ENCODE measurements at regions not wholly inside any gene's neighbourhood (a gene's known extent, or its start where the extent isn't known, plus 50 kb on each side); places are given as distances from the start of the nearest gene placed in this dataset.

DNA sequence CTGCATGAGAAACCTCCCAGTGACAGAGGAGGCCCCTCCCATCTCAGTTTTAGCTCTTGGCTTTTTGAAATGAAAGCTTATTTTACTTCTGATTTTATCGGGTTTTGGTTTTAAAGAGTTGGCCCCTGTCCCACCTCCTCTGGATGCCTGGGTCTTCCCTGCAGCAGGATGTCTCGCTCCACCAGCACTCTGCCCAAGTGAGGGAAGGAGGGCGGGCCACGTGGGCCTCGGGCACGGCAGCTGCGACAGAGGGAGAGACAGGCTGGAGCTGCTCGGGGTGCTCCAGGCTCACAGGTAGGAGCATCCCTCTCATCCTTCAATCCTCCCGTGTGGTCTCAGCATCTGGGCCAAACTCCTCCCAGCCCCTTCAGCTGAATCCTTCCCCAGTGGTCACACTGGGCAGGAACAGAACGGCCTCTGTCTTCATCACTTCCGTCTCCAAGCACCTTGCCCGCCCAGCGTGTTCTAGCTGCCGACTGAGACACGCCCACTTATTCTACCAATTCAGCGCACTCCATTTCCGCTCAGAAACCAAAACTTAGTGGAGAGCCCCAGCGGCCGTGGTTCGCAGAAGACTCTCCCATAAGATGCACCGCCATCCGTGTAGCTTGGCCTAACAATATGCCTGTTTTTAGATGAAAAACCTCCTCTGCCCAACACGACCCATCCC, 222.9 kb downstream of the GLRX3 start:
- H2AK5ac ChIP-seq (ENCODE audit: low read length, severe bottlenecking), result no peak overlapping the region
- H3K18ac ChIP-seq (ENCODE audit: low read depth in 1 of 2, low read length in 2 of 2), result no peak overlapping the region
- no peak overlapping the region for H4K8ac ChIP-seq (ENCODE audit: low read length)
- H3K9ac ChIP-seq (ENCODE audit: low read length), result no peak overlapping the region
- H3K27me3 ChIP-seq (ENCODE audit: control insufficient read depth in 1 of 2, insufficient read depth in 1 of 2, low read length in 2 of 2), result no peaks in the 10 kb centered on the region
- no peak overlapping the region for H2BK120ac ChIP-seq (ENCODE audit: low read depth, low read length)
- DNase-seq, result no peak
- H3K4me2 ChIP-seq (ENCODE audit: low read length, poor library complexity, severe bottlenecking), result no peak overlapping the region
- no peaks in the 10 kb centered on the region for H3K9me3 ChIP-seq (ENCODE audit: control insufficient read depth, low read length)
- no peak overlapping the region for H2AFZ ChIP-seq (ENCODE audit: low read depth, low read length)
- H3K36me3 ChIP-seq (ENCODE audit: control insufficient read depth in 1 of 2, insufficient read depth in 2 of 2, low read depth in 1 of 2, low read length in 2 of 2), result no peaks in the 10 kb centered on the region
- H3K27ac ChIP-seq (ENCODE audit: low read length, poor library complexity, severe bottlenecking), result no peak overlapping the region
- H3K14ac ChIP-seq (ENCODE audit: low read length in 2 of 2), result no peak overlapping the region
- no peak overlapping the region for H3K4ac ChIP-seq (ENCODE audit: low read depth in 1 of 2, low read length in 2 of 2)
- 83% methylated on average over 22 of the region's 23 CpGs for WGBS
- H4K91ac ChIP-seq (ENCODE audit: low read length), result no peak overlapping the region
- H3K4me3 ChIP-seq (ENCODE audit: insufficient read depth in 1 of 2, low read depth in 1 of 2, low read length in 2 of 2), result no peak overlapping the region
- no peak overlapping the region for H2BK15ac ChIP-seq (ENCODE audit: low read depth, poor library complexity, severe bottlenecking)
- H3K79me1 ChIP-seq (replicated peaks; ENCODE audit: low read length, poor library complexity, severe bottlenecking), result no peaks in the 10 kb centered on the region
- no peak overlapping the region for H3K23ac ChIP-seq (ENCODE audit: low read length in 2 of 2)
- no peak overlapping the region for H2BK5ac ChIP-seq (ENCODE audit: low read depth, low read length, poor library complexity, severe bottlenecking)
- no peaks in the 10 kb centered on the region for H3K4me1 ChIP-seq (ENCODE audit: control insufficient read depth, insufficient read depth, low read depth, low read length)
- no peak overlapping the region for H2BK12ac ChIP-seq (ENCODE audit: low read length in 2 of 2)

DNA sequence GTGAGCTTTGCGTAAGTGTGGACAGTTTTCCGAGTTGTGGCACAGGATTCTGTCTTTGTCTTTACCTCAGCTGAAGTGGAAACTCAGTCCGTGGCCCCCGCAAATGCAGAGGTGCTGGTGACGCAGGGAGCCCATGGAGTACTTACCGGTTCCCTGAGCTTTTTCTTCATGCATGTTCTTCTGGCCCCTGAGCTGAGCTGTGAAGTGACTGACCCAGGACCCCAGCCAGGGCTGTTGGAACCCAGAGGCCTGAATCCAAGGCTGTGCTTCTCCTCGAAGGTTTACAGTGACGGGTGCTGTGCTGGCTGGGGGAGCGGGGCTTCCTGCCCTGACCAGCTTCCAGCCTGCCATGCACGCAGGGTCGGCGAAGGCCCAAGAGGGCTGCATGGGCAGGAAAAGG, 223.5 kb downstream of the GLRX3 start:
- no peak overlapping the region for H3K27ac ChIP-seq (ENCODE audit: low read length, poor library complexity, severe bottlenecking)
- H3K23ac ChIP-seq (ENCODE audit: low read length in 2 of 2), result no peak overlapping the region
- no peak overlapping the region for H2BK15ac ChIP-seq (ENCODE audit: low read depth, poor library complexity, severe bottlenecking)
- no peak overlapping the region for H2BK12ac ChIP-seq (ENCODE audit: low read length in 2 of 2)
- H3K4me2 ChIP-seq (ENCODE audit: low read length, poor library complexity, severe bottlenecking), result no peak overlapping the region
- H2BK120ac ChIP-seq (ENCODE audit: low read depth, low read length), result no peak overlapping the region
- H4K8ac ChIP-seq (ENCODE audit: low read length), result no peak overlapping the region
- no peak overlapping the region for H2BK5ac ChIP-seq (ENCODE audit: low read depth, low read length, poor library complexity, severe bottlenecking)
- no peak overlapping the region for H2AK5ac ChIP-seq (ENCODE audit: low read length, severe bottlenecking)
- H3K4me3 ChIP-seq (ENCODE audit: insufficient read depth in 1 of 2, low read depth in 1 of 2, low read length in 2 of 2), result no peak overlapping the region
- H2AFZ ChIP-seq (ENCODE audit: low read depth, low read length), result no peak overlapping the region
- no peaks in the 10 kb centered on the region for H3K36me3 ChIP-seq (ENCODE audit: control insufficient read depth in 1 of 2, insufficient read depth in 2 of 2, low read depth in 1 of 2, low read length in 2 of 2)
- H3K14ac ChIP-seq (ENCODE audit: low read length in 2 of 2), result no peak overlapping the region
- DNase-seq, result no peak
- no peak overlapping the region for H3K4ac ChIP-seq (ENCODE audit: low read depth in 1 of 2, low read length in 2 of 2)
- no peaks in the 10 kb centered on the region for H3K27me3 ChIP-seq (ENCODE audit: control insufficient read depth in 1 of 2, insufficient read depth in 1 of 2, low read length in 2 of 2)
- no peaks in the 10 kb centered on the region for H3K9me3 ChIP-seq (ENCODE audit: control insufficient read depth, low read length)
- no peak overlapping the region for H3K18ac ChIP-seq (ENCODE audit: low read depth in 1 of 2, low read length in 2 of 2)
- no peaks in the 10 kb centered on the region for H3K79me1 ChIP-seq (replicated peaks; ENCODE audit: low read length, poor library complexity, severe bottlenecking)
- no peaks in the 10 kb centered on the region for H3K4me1 ChIP-seq (ENCODE audit: control insufficient read depth, insufficient read depth, low read depth, low read length)
- 89% methylated on average over 12 of the region's 12 CpGs for WGBS
- no peak overlapping the region for H4K91ac ChIP-seq (ENCODE audit: low read length)
- H3K9ac ChIP-seq (ENCODE audit: low read length), result no peak overlapping the region

DNA sequence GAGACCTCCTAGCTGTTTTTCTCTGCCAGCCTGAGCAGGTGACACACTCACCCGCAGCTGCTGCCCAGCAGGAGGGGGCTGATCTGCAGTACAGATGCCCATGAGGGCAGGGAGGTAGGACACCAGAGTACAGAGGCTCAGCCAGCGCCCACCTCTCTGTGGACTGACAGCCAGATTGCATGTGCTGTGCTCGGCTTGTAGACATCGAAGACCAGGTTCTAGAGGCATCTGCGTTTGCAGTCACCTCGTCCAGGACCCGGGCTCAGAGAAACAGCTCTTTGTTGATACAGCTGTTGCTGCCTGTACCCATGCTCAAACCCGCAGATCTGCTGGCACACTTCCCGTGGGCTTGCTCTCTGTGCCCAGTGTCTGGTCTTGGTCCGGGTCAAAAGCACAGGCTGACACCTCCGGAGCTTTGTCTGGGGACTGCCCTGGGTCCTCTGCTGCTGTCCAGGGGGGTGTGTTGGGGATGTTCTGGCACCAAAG, 224.7 kb downstream of the GLRX3 start:
- no peaks in the 10 kb centered on the region for H3K36me3 ChIP-seq (ENCODE audit: control insufficient read depth in 1 of 2, insufficient read depth in 2 of 2, low read depth in 1 of 2, low read length in 2 of 2)
- H3K4ac ChIP-seq (ENCODE audit: low read depth in 1 of 2, low read length in 2 of 2), result no peak overlapping the region
- H3K9me3 ChIP-seq (ENCODE audit: control insufficient read depth, low read length), result no peaks in the 10 kb centered on the region
- H3K9ac ChIP-seq (ENCODE audit: low read length), result no peak overlapping the region
- no peak overlapping the region for H2BK5ac ChIP-seq (ENCODE audit: low read depth, low read length, poor library complexity, severe bottlenecking)
- no peaks in the 10 kb centered on the region for H3K27me3 ChIP-seq (ENCODE audit: control insufficient read depth in 1 of 2, insufficient read depth in 1 of 2, low read length in 2 of 2)
- no peak for DNase-seq
- no peak overlapping the region for H2BK12ac ChIP-seq (ENCODE audit: low read length in 2 of 2)
- H2BK15ac ChIP-seq (ENCODE audit: low read depth, poor library complexity, severe bottlenecking), result no peak overlapping the region
- H3K18ac ChIP-seq (ENCODE audit: low read depth in 1 of 2, low read length in 2 of 2), result no peak overlapping the region
- no peaks in the 10 kb centered on the region for H3K4me1 ChIP-seq (ENCODE audit: control insufficient read depth, insufficient read depth, low read depth, low read length)
- H3K14ac ChIP-seq (ENCODE audit: low read length in 2 of 2), result no peak overlapping the region
- H3K4me3 ChIP-seq (ENCODE audit: insufficient read depth in 1 of 2, low read depth in 1 of 2, low read length in 2 of 2), result no peak overlapping the region
- H3K23ac ChIP-seq (ENCODE audit: low read length in 2 of 2), result no peak overlapping the region
- no peak overlapping the region for H4K8ac ChIP-seq (ENCODE audit: low read length)
- no peaks in the 10 kb centered on the region for H3K79me1 ChIP-seq (replicated peaks; ENCODE audit: low read length, poor library complexity, severe bottlenecking)
- H3K4me2 ChIP-seq (ENCODE audit: low read length, poor library complexity, severe bottlenecking), result no peak overlapping the region
- no peak overlapping the region for H2AK5ac ChIP-seq (ENCODE audit: low read length, severe bottlenecking)
- H2BK120ac ChIP-seq (ENCODE audit: low read depth, low read length), result no peak overlapping the region
- WGBS, result 80% methylated on average over 11 of the region's 11 CpGs
- H4K91ac ChIP-seq (ENCODE audit: low read length), result no peak overlapping the region
- no peak overlapping the region for H2AFZ ChIP-seq (ENCODE audit: low read depth, low read length)
- H3K27ac ChIP-seq (ENCODE audit: low read length, poor library complexity, severe bottlenecking), result no peak overlapping the region

DNA sequence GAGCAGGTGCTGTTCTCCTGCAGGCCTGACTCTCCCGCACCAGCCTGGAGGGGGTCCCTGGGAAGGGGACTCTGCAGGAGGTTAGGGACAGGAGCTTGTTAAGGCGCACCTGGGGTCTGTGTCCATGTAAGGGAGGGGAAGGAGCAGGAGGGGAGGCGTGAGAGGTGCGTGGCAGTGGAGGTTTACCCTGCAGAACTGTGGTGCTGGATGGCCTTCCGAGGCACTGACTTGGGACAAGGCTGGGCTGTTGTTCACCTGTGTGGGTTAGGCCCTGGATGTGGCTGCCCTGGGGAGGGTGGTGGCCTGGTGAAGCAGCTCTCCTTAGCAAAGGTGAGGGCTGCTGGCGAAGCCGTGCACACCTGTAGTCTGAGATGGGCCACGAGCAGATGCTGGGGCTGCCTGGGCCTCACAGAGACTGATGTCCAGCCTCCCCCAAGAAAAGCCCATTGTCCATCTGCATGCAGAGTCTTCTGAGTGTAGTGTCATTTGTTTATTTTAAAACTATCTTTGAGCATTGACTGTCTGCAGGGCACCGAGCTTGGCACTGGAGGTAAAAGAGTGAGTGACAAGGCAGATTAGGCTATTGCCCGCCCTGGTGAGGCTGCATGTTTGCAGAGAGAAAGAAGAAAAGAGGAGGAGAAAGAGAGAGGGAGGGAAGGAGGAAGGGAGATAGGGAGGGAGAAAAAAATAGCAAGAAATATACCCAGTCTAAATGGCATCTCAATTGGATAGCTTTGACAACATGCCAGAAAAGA, 225.3 kb downstream of the GLRX3 start:
- Histone ChIP-seq H3K36me3 (ENCODE audit: control insufficient read depth in 1 of 2, insufficient read depth in 2 of 2, low read depth in 1 of 2, low read length in 2 of 2) (no peaks in the 10 kb centered on the region), H3K4me2 (ENCODE audit: low read length, poor library complexity, severe bottlenecking) (no peak overlapping the region), H3K9ac (ENCODE audit: low read length) (no peak overlapping the region), H3K14ac (ENCODE audit: low read length in 2 of 2) (no peak overlapping the region), H2BK5ac (ENCODE audit: low read depth, low read length, poor library complexity, severe bottlenecking) (no peak overlapping the region), H3K9me3 (ENCODE audit: control insufficient read depth, low read length) (no peaks in the 10 kb centered on the region), H3K23ac (ENCODE audit: low read length in 2 of 2) (no peak overlapping the region), H3K4me1 (ENCODE audit: control insufficient read depth, insufficient read depth, low read depth, low read length) (no peaks in the 10 kb centered on the region), H3K79me1 (replicated peaks; ENCODE audit: low read length, poor library complexity, severe bottlenecking) (no peaks in the 10 kb centered on the region), H4K91ac (ENCODE audit: low read length) (no peak overlapping the region), H2BK120ac (ENCODE audit: low read depth, low read length) (no peak overlapping the region), H2BK12ac (ENCODE audit: low read length in 2 of 2) (no peak overlapping the region), H3K18ac (ENCODE audit: low read depth in 1 of 2, low read length in 2 of 2) (no peak overlapping the region), H3K27ac (ENCODE audit: low read length, poor library complexity, severe bottlenecking) (no peak overlapping the region), H3K27me3 (ENCODE audit: control insufficient read depth in 1 of 2, insufficient read depth in 1 of 2, low read length in 2 of 2) (no peaks in the 10 kb centered on the region), H2AFZ (ENCODE audit: low read depth, low read length) (no peak overlapping the region), H4K8ac (ENCODE audit: low read length) (no peak overlapping the region), H3K4ac (ENCODE audit: low read depth in 1 of 2, low read length in 2 of 2) (no peak overlapping the region), H2AK5ac (ENCODE audit: low read length, severe bottlenecking) (no peak overlapping the region), H2BK15ac (ENCODE audit: low read depth, poor library complexity, severe bottlenecking) (no peak overlapping the region), H3K4me3 (ENCODE audit: insufficient read depth in 1 of 2, low read depth in 1 of 2, low read length in 2 of 2) (no peak overlapping the region)
- DNase-seq, result no peak
- WGBS, result 74% methylated on average over 9 of the region's 10 CpGs
